DOHH2 (cell line): ENCODE measurements at regions not wholly inside any gene's neighbourhood (a gene's known extent, or its start where the extent isn't known, plus 50 kb on each side); places are given as distances from the start of the nearest gene placed in this dataset.
"Not testable (repeated sequence)": the region's sequence is repeated elsewhere in the genome, so short reads cannot be mapped to it uniquely, and the experiment has no call there.

ENCODE experiments used
- CTCF ChIP-seq: fragments of 200-600 bp; sonication (generic); IDR thresholded peaks from one replicate; pipeline ENCODE4 v1.5.1; 2014; ENCODE audit warnings: antibody characterized with exemption, mild to moderate bottlenecking, low read depth, low read length; ENCODE audit not compliant: poor library complexity, severe bottlenecking
- EZH2phosphoT487 ChIP-seq: fragments of 200-600 bp; sonication (generic); IDR thresholded peaks from 2 replicates; pipeline ENCODE4 v1.6.1; 2017; ENCODE audit warnings: borderline replicate concordance, mild to moderate bottlenecking, antibody characterized with exemption, low read length, moderate library complexity, mixed read lengths

- not testable (repeated sequence) for TF ChIP-seq CTCF, EZH2phosphoT487
Observed at GRCh38 chr2:48061656-48062055, 155.4 kb upstream of the FBXO11 start.
